Neural cell (in vitro differentiated cells): ENCODE measurements at regions not wholly inside any gene's neighbourhood (a gene's known extent, or its start where the extent isn't known, plus 50 kb on each side); places are given as distances from the start of the nearest gene placed in this dataset.

Experiments
- H2AFZ ChIP-seq: fragments of 200-600, 300-800 bp; sonication (generic), shearing (Covaris generic); 2 replicates; pipeline ENCODE4 v1.6.0; 2014; ENCODE audit warnings: low read depth, mild to moderate bottlenecking, antibody characterized with exemption, low read length, moderate library complexity
- H3F3A ChIP-seq: fragments of 200-600 bp; shearing (Covaris generic); 2 replicates; pipeline ENCODE4 v1.6.1; 2016; ENCODE audit warnings: mild to moderate bottlenecking, moderate library complexity, mixed read lengths, antibody characterized with exemption, low read length; ENCODE audit not compliant: insufficient read depth, poor library complexity, severe bottlenecking
- H3K27ac ChIP-seq: fragments of 200-600, 300-800 bp; sonication (generic), shearing (Covaris generic); 2 replicates; pipeline ENCODE4 v1.5.1; 2014; ENCODE audit warnings: mild to moderate bottlenecking, low read length, moderate library complexity
- H3K27me3 ChIP-seq: fragments of 300-800, 200-600 bp; sonication (generic), shearing (Covaris generic); 2 replicates; pipeline ENCODE4 v1.6.0; 2014; ENCODE audit warnings: mild to moderate bottlenecking, low read depth, low read length, moderate library complexity; ENCODE audit not compliant: insufficient read depth
- H3K36me3 ChIP-seq: fragments of 300-800, 200-600 bp; sonication (generic), shearing (Covaris generic); 2 replicates; pipeline ENCODE4 v1.5.1; 2014; ENCODE audit warnings: mild to moderate bottlenecking, antibody characterized with exemption, low read length, moderate library complexity; ENCODE audit not compliant: insufficient read depth
- H3K4me2 ChIP-seq: fragments of 300-800, 200-600 bp; sonication (generic), shearing (Covaris generic); 2 replicates; pipeline ENCODE4 v1.6.0; 2014; ENCODE audit warnings: mild to moderate bottlenecking, low read length
- H3K4me3 ChIP-seq: fragments of 300-800, 200-600 bp; sonication (generic), shearing (Covaris generic); 2 replicates; pipeline ENCODE4 v1.5.1; 2014; ENCODE audit warnings: mild to moderate bottlenecking, low read length, moderate library complexity
- H3K79me2 ChIP-seq: fragments of 200-600 bp; shearing (Covaris generic); replicated peaks from 2 replicates; pipeline ENCODE4 v1.6.0; 2014; ENCODE audit warnings: mild to moderate bottlenecking, low read length, moderate library complexity; ENCODE audit not compliant: insufficient read depth
- H3K9ac ChIP-seq: fragments of 300-800, 200-600 bp; sonication (generic), shearing (Covaris generic); 2 replicates; pipeline ENCODE4 v1.6.1; 2016; ENCODE audit warnings: mild to moderate bottlenecking, low read length, mixed read lengths
- H3K9me2 ChIP-seq: fragments of 200-600 bp; shearing (Covaris generic); 2 replicates; pipeline ENCODE4 v1.6.1; 2016; ENCODE audit warnings: mild to moderate bottlenecking, low read length, mixed read lengths; ENCODE audit not compliant: insufficient read depth
- H3K9me3 ChIP-seq: fragments of 200-600, 300-800 bp; sonication (generic), shearing (Covaris generic); 2 replicates; pipeline ENCODE4 v1.6.1; 2016; ENCODE audit warnings: mild to moderate bottlenecking, mixed run types, low read length, moderate library complexity, mixed read lengths
- H4K20me1 ChIP-seq: fragments of 200-600 bp; shearing (Covaris generic); 2 replicates; pipeline ENCODE4 v1.6.1; 2016; ENCODE audit warnings: mild to moderate bottlenecking, mixed run types; ENCODE audit not compliant: insufficient read depth
- EP300 ChIP-seq: fragments of 450-650 bp; conservative IDR thresholded peaks from 2 replicates; pipeline ENCODE4 v1.6.1; 2014; ENCODE audit warnings: antibody characterized with exemption, mild to moderate bottlenecking, moderate library complexity; ENCODE audit not compliant: poor library complexity, severe bottlenecking
- EZH2 ChIP-seq: fragments of 200-600, 300-800 bp; shearing (Covaris generic), sonication (generic); IDR thresholded peaks from 2 replicates; pipeline ENCODE4 v1.6.1; 2014; ENCODE audit warnings: antibody characterized with exemption, low read length, borderline replicate concordance, mild to moderate bottlenecking; ENCODE audit not compliant: insufficient read depth, poor library complexity, severe bottlenecking
- MXI1 ChIP-seq: fragments of 450-650 bp; conservative IDR thresholded peaks from 2 replicates; pipeline ENCODE4 v1.6.1; 2014; ENCODE audit warnings: antibody characterized with exemption, mild to moderate bottlenecking; ENCODE audit not compliant: poor library complexity, severe bottlenecking
- POLR2AphosphoS5 ChIP-seq: IDR thresholded peaks from 2 replicates; pipeline ENCODE4 v1.6.1; 2012
- RAD21 ChIP-seq: fragments of 450-650 bp; conservative IDR thresholded peaks from 2 replicates; pipeline ENCODE4 v1.6.1; 2014; ENCODE audit warnings: antibody characterized with exemption, mild to moderate bottlenecking, moderate library complexity
- REST ChIP-seq: IDR thresholded peaks from 2 replicates; pipeline ENCODE4 v1.6.1; 2012; ENCODE audit warnings: borderline replicate concordance
- SMC3 ChIP-seq: fragments of 450-650 bp; conservative IDR thresholded peaks from 2 replicates; pipeline ENCODE4 v1.6.1; 2014; ENCODE audit warnings: antibody characterized with exemption, mild to moderate bottlenecking, moderate library complexity; ENCODE audit not compliant: poor library complexity
- TAF1 ChIP-seq: IDR thresholded peaks from 2 replicates; pipeline ENCODE4 v1.6.1; 2012; ENCODE audit warnings: low read depth
- TF ChIP-seq, protein P1 (sequence below): fragments of 450-650 bp; IDR thresholded peaks from 2 replicates; pipeline ENCODE4 v1.5.1; 2014; ENCODE audit warnings: antibody characterized with exemption, mild to moderate bottlenecking, moderate library complexity; ENCODE audit not compliant: poor library complexity, severe bottlenecking

- no peak overlapping the region for H2AFZ ChIP-seq
Measured at GRCh38 chr9:79003514-79003913, 568.3 kb upstream of the TLE4 start.

GRCh38 chr9:79004032-79004431, 567.7 kb upstream of the TLE4 start:
- Histone ChIP-seq H3K36me3 (no peaks in the 10 kb centered on the region), H3K27me3 (no peaks in the 10 kb centered on the region)

More at GRCh38 chr9:79003514-79003913, 568.3 kb upstream of the TLE4 start:
- H3K9ac ChIP-seq: no peak overlapping the region
- H3F3A ChIP-seq: no peaks in the 10 kb centered on the region
- TF ChIP-seq POLR2AphosphoS5: no peak
- TF ChIP-seq RAD21: no peak
- no peak for TF ChIP-seq EZH2
- no peak for TF ChIP-seq TAF1
- TF ChIP-seq, protein P1, sequence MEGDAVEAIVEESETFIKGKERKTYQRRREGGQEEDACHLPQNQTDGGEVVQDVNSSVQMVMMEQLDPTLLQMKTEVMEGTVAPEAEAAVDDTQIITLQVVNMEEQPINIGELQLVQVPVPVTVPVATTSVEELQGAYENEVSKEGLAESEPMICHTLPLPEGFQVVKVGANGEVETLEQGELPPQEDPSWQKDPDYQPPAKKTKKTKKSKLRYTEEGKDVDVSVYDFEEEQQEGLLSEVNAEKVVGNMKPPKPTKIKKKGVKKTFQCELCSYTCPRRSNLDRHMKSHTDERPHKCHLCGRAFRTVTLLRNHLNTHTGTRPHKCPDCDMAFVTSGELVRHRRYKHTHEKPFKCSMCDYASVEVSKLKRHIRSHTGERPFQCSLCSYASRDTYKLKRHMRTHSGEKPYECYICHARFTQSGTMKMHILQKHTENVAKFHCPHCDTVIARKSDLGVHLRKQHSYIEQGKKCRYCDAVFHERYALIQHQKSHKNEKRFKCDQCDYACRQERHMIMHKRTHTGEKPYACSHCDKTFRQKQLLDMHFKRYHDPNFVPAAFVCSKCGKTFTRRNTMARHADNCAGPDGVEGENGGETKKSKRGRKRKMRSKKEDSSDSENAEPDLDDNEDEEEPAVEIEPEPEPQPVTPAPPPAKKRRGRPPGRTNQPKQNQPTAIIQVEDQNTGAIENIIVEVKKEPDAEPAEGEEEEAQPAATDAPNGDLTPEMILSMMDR: no peak
- no peak for TF ChIP-seq EP300
- TF ChIP-seq MXI1: no peak
- TF ChIP-seq REST: no peak
- no peak for TF ChIP-seq SMC3
- H3K9me2 ChIP-seq: no peaks in the 10 kb centered on the region
- H3K27ac ChIP-seq: no peak overlapping the region
- no peaks in the 10 kb centered on the region for H3K9me3 ChIP-seq
- no peak overlapping the region for H3K4me2 ChIP-seq
- no peaks in the 10 kb centered on the region for H3K79me2 ChIP-seq
- H4K20me1 ChIP-seq: no peaks in the 10 kb centered on the region
- H3K36me3 ChIP-seq: no peaks in the 10 kb centered on the region
- H3K4me3 ChIP-seq: no peak overlapping the region
- no peaks in the 10 kb centered on the region for H3K27me3 ChIP-seq

More at GRCh38 chr9:79004032-79004431, 567.7 kb upstream of the TLE4 start:
- H3K9me2 ChIP-seq: no peaks in the 10 kb centered on the region
- no peak overlapping the region for H3K4me2 ChIP-seq
- no peaks in the 10 kb centered on the region for H4K20me1 ChIP-seq
- no peak overlapping the region for H3K4me3 ChIP-seq
- H3K79me2 ChIP-seq: no peaks in the 10 kb centered on the region
- H3F3A ChIP-seq: no peaks in the 10 kb centered on the region
- no peak overlapping the region for H3K27ac ChIP-seq
- TF ChIP-seq TAF1 (no peak), SMC3 (no peak), POLR2AphosphoS5 (no peak), EZH2 (no peak), EP300 (no peak), RAD21 (no peak), MXI1 (no peak), REST (no peak)
- TF ChIP-seq, protein P1: no peak
- no peak overlapping the region for H2AFZ ChIP-seq
- H3K9ac ChIP-seq: no peak overlapping the region
- H3K9me3 ChIP-seq: no peaks in the 10 kb centered on the region
